BLaER1 treated with 17β-estradiol and CSF1 and Interleukin-3, amounts not matched to agents 10 nM and 100 nM (cell line): ENCODE measurements at regions not wholly inside any gene's neighbourhood (a gene's known extent, or its start where the extent isn't known, plus 50 kb on each side); places are given as distances from the start of the nearest gene placed in this dataset.

Experiments used
- H3K27ac ChIP-seq, 11 experiments: shearing (Covaris generic); formaldehyde crosslinking; 2 replicates each; pipeline ENCODE4 v1.8.1; 2022
- H3K27me3 ChIP-seq, 11 experiments: shearing (Covaris generic); formaldehyde crosslinking; 2 replicates each; pipeline ENCODE4 v1.8.1; 2022
- H3K36me3 ChIP-seq, 11 experiments: shearing (Covaris generic); formaldehyde crosslinking; 2 replicates each; pipeline ENCODE4 v1.8.1; 2022
- H3K4me1 ChIP-seq, 10 experiments: shearing (Covaris generic); formaldehyde crosslinking; 2 replicates each; pipeline ENCODE4 v1.8.1; 2022
- H3K4me2 ChIP-seq, 11 experiments: shearing (Covaris generic); formaldehyde crosslinking; 2 replicates each; pipeline ENCODE4 v1.8.1; 2022
- H3K4me3 ChIP-seq, 10 experiments: shearing (Covaris generic); formaldehyde crosslinking; 2 replicates each; pipeline ENCODE4 v1.8.1; 2022
- H3K9ac ChIP-seq, 11 experiments: shearing (Covaris generic); formaldehyde crosslinking; 2 replicates each; pipeline ENCODE4 v1.8.1; 2022
- H3K9me3 ChIP-seq, 11 experiments: shearing (Covaris generic); formaldehyde crosslinking; replicated peaks in 1 of 11; 2 replicates each; pipeline ENCODE4 v1.8.1; 2022
- H4K20me1 ChIP-seq, 11 experiments: shearing (Covaris generic); formaldehyde crosslinking; 2 replicates each; pipeline ENCODE4 v1.8.1; 2022
- Cebpa-rat ChIP-seq, 11 experiments: shearing (Covaris generic); IDR thresholded peaks; 2 replicates each; pipeline ENCODE4 v1.8.1; 2022

DNA sequence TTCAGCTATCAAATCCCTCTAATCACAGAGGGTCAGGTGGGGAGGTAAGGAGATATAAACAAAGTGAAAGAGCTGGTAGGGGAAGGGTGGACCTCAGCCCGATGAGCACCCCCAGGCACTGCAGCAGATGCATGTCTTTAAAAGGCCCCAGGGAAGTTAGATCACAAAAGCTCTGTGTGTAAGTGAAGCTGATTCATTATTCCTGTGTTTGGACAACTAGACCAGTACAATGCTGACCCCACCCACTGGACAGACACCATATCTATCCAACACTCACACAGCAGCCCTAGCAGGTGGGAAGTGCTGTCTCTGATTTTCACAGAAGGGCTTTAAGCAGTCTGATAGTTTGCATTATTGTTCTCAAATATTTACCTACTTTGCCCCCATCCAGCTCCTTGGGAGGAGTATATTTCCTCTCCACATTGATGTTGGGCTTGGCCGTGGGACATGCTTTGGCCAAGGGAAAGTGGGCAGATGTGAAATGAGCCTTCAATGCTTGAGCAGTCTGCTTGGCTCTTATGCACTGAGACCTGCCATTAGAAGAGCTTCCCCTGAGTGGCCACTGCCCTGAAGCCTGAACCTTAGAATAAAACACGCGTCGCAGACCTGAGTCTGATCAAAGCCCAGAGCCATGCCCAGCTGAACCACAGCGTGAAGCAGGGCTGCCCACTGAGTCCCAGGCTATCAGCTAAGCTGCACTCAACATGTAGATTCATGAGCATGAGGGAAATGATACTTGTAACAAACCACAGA, 111.4 kb downstream of the COPS8 start:
- peaks cover 10 to 19% (median 13%) of the 10 kb centered on the region in 11 experiments; a peak in 20 of 22 replicates for H3K9me3 ChIP-seq
- H3K27ac ChIP-seq = no peak overlapping the region

GRCh38 chr2:237198164-237198855, 112.6 kb downstream of the COPS8 start:
- Histone ChIP-seq H3K4me2 (no peak overlapping the region), H3K4me1 (peaks cover 0 to 45% (median 0%) of the 10 kb centered on the region in 10 experiments; a peak in 6 of 20 replicates), H3K9me3 (peaks cover 10 to 19% (median 13%) of the 10 kb centered on the region in 11 experiments; a peak in 20 of 22 replicates), H3K27ac (no peak overlapping the region), H3K9ac (no peak overlapping the region), H3K27me3 (no peaks in the 10 kb centered on the region), H3K36me3 (no peaks in the 10 kb centered on the region), H4K20me1 (no peaks in the 10 kb centered on the region), H3K4me3 (no peak overlapping the region)
- TF ChIP-seq Cebpa-rat (IDR thresholded peaks at IDR 0.05) = no peak

More for the DNA sequence above, 111.4 kb downstream of the COPS8 start:
- no peak for TF ChIP-seq Cebpa-rat (IDR thresholded peaks at IDR 0.05)
- Histone ChIP-seq H3K4me2 (peak overlapping the region in 2 of 11 experiments; percentile 13 to 15; a peak in 1 of 22 replicates), H4K20me1 (no peaks in the 10 kb centered on the region; a peak in 1 of 22 replicates), H3K36me3 (no peaks in the 10 kb centered on the region), H3K9ac (no peak overlapping the region), H3K4me1 (peaks cover 0 to 33% (median 0%) of the 10 kb centered on the region in 10 experiments; a peak in 6 of 20 replicates), H3K4me3 (no peak overlapping the region), H3K27me3 (no peaks in the 10 kb centered on the region)

GRCh38 chr2:237199082-237199481, 113.4 kb downstream of the COPS8 start:
- peaks cover 10 to 19% (median 13%) of the 10 kb centered on the region in 11 experiments; a peak in 20 of 22 replicates for H3K9me3 ChIP-seq
- no peaks in the 10 kb centered on the region for H3K36me3 ChIP-seq
- H4K20me1 ChIP-seq = no peaks in the 10 kb centered on the region
- H3K27me3 ChIP-seq = no peaks in the 10 kb centered on the region
- TF ChIP-seq Cebpa-rat (IDR thresholded peaks at IDR 0.05) = no peak
- no peak overlapping the region for H3K4me3 ChIP-seq
- H3K9ac ChIP-seq = no peak overlapping the region
- H3K4me2 ChIP-seq = no peak overlapping the region
- peaks cover 0 to 50% (median 0%) of the 10 kb centered on the region in 10 experiments; a peak in 6 of 20 replicates for H3K4me1 ChIP-seq
- H3K27ac ChIP-seq = no peak overlapping the region

- H3K9ac ChIP-seq = no peak overlapping the region
- no peaks in the 10 kb centered on the region for H3K36me3 ChIP-seq
- no peak for TF ChIP-seq Cebpa-rat (IDR thresholded peaks at IDR 0.05)
- no peak overlapping the region for H3K4me2 ChIP-seq
- no peak overlapping the region for H3K4me3 ChIP-seq
- peaks cover 0 to 50% (median 0%) of the 10 kb centered on the region in 10 experiments; a peak in 6 of 20 replicates for H3K4me1 ChIP-seq
- peaks cover 10 to 19% (median 13%) of the 10 kb centered on the region in 11 experiments; a peak in 20 of 22 replicates for H3K9me3 ChIP-seq
- no peaks in the 10 kb centered on the region for H4K20me1 ChIP-seq
- H3K27me3 ChIP-seq = no peaks in the 10 kb centered on the region
- H3K27ac ChIP-seq = no peak overlapping the region
Measured at GRCh38 chr2:237199577-237199976, 113.9 kb downstream of the COPS8 start.

- H3K4me2 ChIP-seq = peak overlapping the region in 1 of 11 experiments; percentile 78; a peak in 2 of 22 replicates
- no peak overlapping the region for H3K4me3 ChIP-seq
- TF ChIP-seq Cebpa-rat (IDR thresholded peaks at IDR 0.05) = no peak
- no peak overlapping the region for H3K27ac ChIP-seq
- H3K9ac ChIP-seq = no peak overlapping the region
- H3K4me1 ChIP-seq = peaks cover 0 to 50% (median 0%) of the 10 kb centered on the region in 10 experiments; a peak in 6 of 20 replicates
- no peaks in the 10 kb centered on the region for H3K27me3 ChIP-seq
- H4K20me1 ChIP-seq = no peaks in the 10 kb centered on the region
- H3K36me3 ChIP-seq = no peaks in the 10 kb centered on the region
- H3K9me3 ChIP-seq = peaks cover 10 to 19% (median 13%) of the 10 kb centered on the region in 11 experiments; a peak in 20 of 22 replicates
Measured at GRCh38 chr2:237200462-237200861, 114.8 kb downstream of the COPS8 start.

DNA sequence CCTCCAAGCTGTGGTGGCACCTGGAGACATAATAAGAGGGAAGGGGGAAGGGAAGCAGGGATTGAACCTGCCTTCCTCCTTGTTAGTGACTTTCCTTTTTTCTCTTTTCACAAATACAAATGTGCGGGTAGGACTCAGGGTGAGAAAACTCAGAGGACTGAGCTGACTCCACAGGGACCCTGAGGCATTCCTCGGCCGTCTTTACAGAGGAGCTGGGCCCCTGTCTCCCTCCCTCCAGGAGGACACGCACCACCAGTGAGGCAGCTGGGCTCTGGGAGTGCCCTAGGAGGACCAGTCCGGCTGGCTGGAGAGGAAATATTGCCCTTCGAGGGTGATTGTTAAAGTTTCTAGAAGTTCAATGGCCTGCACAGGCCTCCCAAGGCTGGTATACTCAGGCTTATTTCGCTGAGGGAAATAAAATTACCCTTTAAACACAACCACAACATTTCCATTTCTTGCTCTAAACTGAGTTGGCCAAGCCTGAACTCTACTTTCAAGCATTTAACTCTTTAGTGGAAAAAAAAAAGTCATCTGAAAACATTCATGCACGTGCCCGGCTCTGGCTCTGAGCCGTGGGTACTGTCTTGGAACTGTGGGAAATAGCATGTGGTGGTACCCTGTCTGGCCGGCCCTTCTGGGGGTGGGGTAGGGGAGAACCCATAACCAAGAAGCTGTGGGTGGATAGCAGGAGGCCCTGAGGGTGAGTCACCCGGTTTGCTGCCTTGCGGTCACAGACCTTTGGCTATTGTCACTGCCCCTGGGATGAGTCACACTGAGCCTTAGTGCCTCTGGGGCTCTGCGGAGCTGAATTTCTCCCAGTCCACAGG, 116.0 kb downstream of the COPS8 start:
- H3K4me2 ChIP-seq = peak overlapping the region in 3 of 11 experiments; percentile 52 to 83 (median 78); a peak in 6 of 22 replicates
- H3K36me3 ChIP-seq = no peaks in the 10 kb centered on the region
- no peaks in the 10 kb centered on the region for H3K27me3 ChIP-seq
- H4K20me1 ChIP-seq = no peaks in the 10 kb centered on the region
- peaks cover 10 to 19% (median 13%) of the 10 kb centered on the region in 11 experiments; a peak in 20 of 22 replicates for H3K9me3 ChIP-seq
- H3K4me3 ChIP-seq = no peak overlapping the region
- peaks cover 0 to 43% (median 0%) of the 10 kb centered on the region in 10 experiments; a peak in 6 of 20 replicates for H3K4me1 ChIP-seq
- peak overlapping the region in 2 of 11 experiments; percentile 21 to 44; a peak in 2 of 22 replicates for H3K9ac ChIP-seq
- no peak for TF ChIP-seq Cebpa-rat (IDR thresholded peaks at IDR 0.05)
- peak overlapping the region in 3 of 11 experiments; percentile 31 to 56 (median 31); a peak in 4 of 22 replicates for H3K27ac ChIP-seq

- Histone ChIP-seq H3K4me1 (peaks cover 0 to 35% (median 0%) of the 10 kb centered on the region in 10 experiments; a peak in 7 of 20 replicates), H3K27me3 (no peaks in the 10 kb centered on the region), H3K4me3 (no peak overlapping the region; a peak in 1 of 20 replicates), H3K36me3 (no peaks in the 10 kb centered on the region), H4K20me1 (no peaks in the 10 kb centered on the region), H3K9ac (peak overlapping the region in 2 of 11 experiments; percentile 24 to 27; a peak in 1 of 22 replicates), H3K9me3 (peaks cover 10 to 19% (median 13%) of the 10 kb centered on the region in 11 experiments; a peak in 20 of 22 replicates), H3K4me2 (peak overlapping the region in 3 of 11 experiments; percentile 52 to 83 (median 78); a peak in 6 of 22 replicates), H3K27ac (peak overlapping the region in 3 of 11 experiments; percentile 27 to 53 (median 46); a peak in 5 of 22 replicates)
- TF ChIP-seq Cebpa-rat (IDR thresholded peaks at IDR 0.05) = no peak
Measured at GRCh38 chr2:237202288-237203030, 116.8 kb downstream of the COPS8 start.
